A673 (cell line): ENCODE measurements at regions not wholly inside any gene's neighbourhood (a gene's known extent, or its start where the extent isn't known, plus 50 kb on each side); places are given as distances from the start of the nearest gene placed in this dataset.
"Not testable (repeated sequence)": the region's sequence is repeated elsewhere in the genome, so short reads cannot be mapped to it uniquely, and the experiment has no call there.

Experiments used
- BruUV-seq: library from RNA; stranded (reverse); fragments of 400-500 nt; replicated peaks from 2 replicates; lab custom pipeline; 2021; lab: Mats Ljungman, UMichigan
- CTCF ChIA-PET: fragments of 300-600 bp; sonication (Branson Sonifier 250); formaldehyde crosslinking; loops from one replicate; lab custom pipeline; 2022; ENCODE audit warnings: antibody characterized with exemption; lab: Charles Lee
- POLR2A ChIA-PET: fragments of 300-600 bp; sonication (Branson Sonifier 250); formaldehyde crosslinking; loops from one replicate; lab custom pipeline; 2022; ENCODE audit warnings: antibody characterized with exemption; ENCODE audit not compliant: low non-redundant PET; lab: Charles Lee
- DNase-seq: peaks from one replicate; pipeline ENCODE4 v3.0.0-alpha.2; 2015; ENCODE audit warnings: low spot score
- H3K27ac ChIP-seq: fragments of 200-600 bp; sonication (generic); 2 replicates; pipeline ENCODE4 v1.5.1; 2016; ENCODE audit warnings: mixed run types, low read depth, mild to moderate bottlenecking, mixed read lengths, antibody characterized with exemption, low read length; ENCODE audit not compliant: poor library complexity, severe bottlenecking
- H3K27me3 ChIP-seq: fragments of 200-600 bp; sonication (generic); replicated peaks from 2 replicates; pipeline ENCODE4 v1.6.1; 2017; ENCODE audit warnings: mixed run types, low read depth, mild to moderate bottlenecking, mixed read lengths, antibody characterized with exemption, low read length; ENCODE audit not compliant: insufficient read depth, poor library complexity
- H3K36me3 ChIP-seq: fragments of 200-600 bp; sonication (generic); 2 replicates; pipeline ENCODE4 v1.6.1; 2016; ENCODE audit warnings: mixed run types, mild to moderate bottlenecking, mixed read lengths, antibody characterized with exemption, low read length; ENCODE audit not compliant: insufficient read depth, poor library complexity, severe bottlenecking
- H3K4me1 ChIP-seq: fragments of 200-600 bp; sonication (generic); 2 replicates; pipeline ENCODE4 v1.6.1; 2017; ENCODE audit warnings: mixed run types, mild to moderate bottlenecking, mixed read lengths, antibody characterized with exemption, low read length; ENCODE audit not compliant: insufficient read depth, poor library complexity, severe bottlenecking
- H3K4me3 ChIP-seq: fragments of 200-600 bp; sonication (generic); 2 replicates; pipeline ENCODE4 v1.5.1; 2016; ENCODE audit warnings: low read depth, mixed run types, mild to moderate bottlenecking, mixed read lengths, low read length; ENCODE audit not compliant: poor library complexity, severe bottlenecking
- H3K9me3 ChIP-seq: fragments of 200-600 bp; sonication (generic); 2 replicates; pipeline ENCODE4 v1.6.1; 2016; ENCODE audit warnings: mixed run types, low read depth, mild to moderate bottlenecking, mixed read lengths, antibody characterized with exemption, low read length; ENCODE audit not compliant: poor library complexity, severe bottlenecking
- EZH2 ChIP-seq: fragments of 200-600 bp; sonication (generic); IDR thresholded peaks from 2 replicates; pipeline ENCODE4 v1.6.1; 2017; ENCODE audit warnings: borderline replicate concordance, low read depth, mild to moderate bottlenecking, mixed read lengths, antibody characterized with exemption, low read length; ENCODE audit not compliant: poor library complexity, severe bottlenecking
- intact Hi-C: fragments of 100-400 bp; cut with micrococcal nuclease; formaldehyde crosslinking; loops from one replicate; pipeline ENCODE4 v1.10.0; 2022; ENCODE audit not compliant: unreplicated experiment
- TF ChIP-seq, protein P1 (sequence below): fragments of 300-800, 200-600 bp; sonication (generic); conservative IDR thresholded peaks from 2 replicates; pipeline ENCODE4 v1.5.1; 2017; ENCODE audit warnings: low read depth, mild to moderate bottlenecking, antibody characterized with exemption, low read length, moderate library complexity, mixed read lengths

GRCh38 chr16:29204806-29205135 is 201.7 kb downstream of the NPIPB11 start:
- no TSS peak for BruUV-seq
- DNase-seq, result no peak
- intact Hi-C loops, result no loop called here
- Histone ChIP-seq H3K27ac (no peak overlapping the region), H3K4me3 (no peak overlapping the region), H3K36me3 (no peaks in the 10 kb centered on the region), H3K9me3 (no peaks in the 10 kb centered on the region), H3K4me1 (peaks cover 13% of the 10 kb centered on the region), H3K27me3 (no peaks in the 10 kb centered on the region)
- ChIA-PET CTCF (no interaction called here), POLR2A (no interaction called here)
- TF ChIP-seq, protein P1, sequence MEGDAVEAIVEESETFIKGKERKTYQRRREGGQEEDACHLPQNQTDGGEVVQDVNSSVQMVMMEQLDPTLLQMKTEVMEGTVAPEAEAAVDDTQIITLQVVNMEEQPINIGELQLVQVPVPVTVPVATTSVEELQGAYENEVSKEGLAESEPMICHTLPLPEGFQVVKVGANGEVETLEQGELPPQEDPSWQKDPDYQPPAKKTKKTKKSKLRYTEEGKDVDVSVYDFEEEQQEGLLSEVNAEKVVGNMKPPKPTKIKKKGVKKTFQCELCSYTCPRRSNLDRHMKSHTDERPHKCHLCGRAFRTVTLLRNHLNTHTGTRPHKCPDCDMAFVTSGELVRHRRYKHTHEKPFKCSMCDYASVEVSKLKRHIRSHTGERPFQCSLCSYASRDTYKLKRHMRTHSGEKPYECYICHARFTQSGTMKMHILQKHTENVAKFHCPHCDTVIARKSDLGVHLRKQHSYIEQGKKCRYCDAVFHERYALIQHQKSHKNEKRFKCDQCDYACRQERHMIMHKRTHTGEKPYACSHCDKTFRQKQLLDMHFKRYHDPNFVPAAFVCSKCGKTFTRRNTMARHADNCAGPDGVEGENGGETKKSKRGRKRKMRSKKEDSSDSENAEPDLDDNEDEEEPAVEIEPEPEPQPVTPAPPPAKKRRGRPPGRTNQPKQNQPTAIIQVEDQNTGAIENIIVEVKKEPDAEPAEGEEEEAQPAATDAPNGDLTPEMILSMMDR, result no peak
- no peak for TF ChIP-seq EZH2

- POLR2A ChIA-PET, H3K27me3 ChIP-seq, DNase-seq, CTCF ChIA-PET, H3K27ac ChIP-seq, H3K9me3 ChIP-seq, BruUV-seq, intact Hi-C loops, H3K4me3 ChIP-seq, H3K36me3 ChIP-seq: not testable (repeated sequence)
- peaks cover 13% of the 10 kb centered on the region for H3K4me1 ChIP-seq
Observed at GRCh38 chr16:29203933-29204805, 202.3 kb downstream of the NPIPB11 start.

- H3K4me3 ChIP-seq, H3K36me3 ChIP-seq, BruUV-seq, intact Hi-C loops, POLR2A ChIA-PET, DNase-seq, H3K9me3 ChIP-seq, H3K27ac ChIP-seq, H3K27me3 ChIP-seq, CTCF ChIA-PET: not testable (repeated sequence)
- peaks cover 13% of the 10 kb centered on the region for H3K4me1 ChIP-seq
Observed at GRCh38 chr16:29203046-29203932, 203.2 kb downstream of the NPIPB11 start.

GRCh38 chr16:29202642-29203041 is 203.9 kb downstream of the NPIPB11 start:
- H3K27me3 ChIP-seq, H3K36me3 ChIP-seq, H3K9me3 ChIP-seq, CTCF ChIA-PET, H3K4me3 ChIP-seq, POLR2A ChIA-PET, BruUV-seq, intact Hi-C loops, H3K27ac ChIP-seq: not testable (repeated sequence)
- DNase-seq, result peak; percentile 25
- peaks cover 13% of the 10 kb centered on the region for H3K4me1 ChIP-seq

GRCh38 chr16:29202025-29202632 is 204.4 kb downstream of the NPIPB11 start:
- H3K4me1 ChIP-seq, result peaks cover 13% of the 10 kb centered on the region
- H3K4me3 ChIP-seq, H3K36me3 ChIP-seq, H3K27ac ChIP-seq, H3K27me3 ChIP-seq, H3K9me3 ChIP-seq, CTCF ChIA-PET, BruUV-seq, intact Hi-C loops, DNase-seq, POLR2A ChIA-PET: not testable (repeated sequence)

DNA sequence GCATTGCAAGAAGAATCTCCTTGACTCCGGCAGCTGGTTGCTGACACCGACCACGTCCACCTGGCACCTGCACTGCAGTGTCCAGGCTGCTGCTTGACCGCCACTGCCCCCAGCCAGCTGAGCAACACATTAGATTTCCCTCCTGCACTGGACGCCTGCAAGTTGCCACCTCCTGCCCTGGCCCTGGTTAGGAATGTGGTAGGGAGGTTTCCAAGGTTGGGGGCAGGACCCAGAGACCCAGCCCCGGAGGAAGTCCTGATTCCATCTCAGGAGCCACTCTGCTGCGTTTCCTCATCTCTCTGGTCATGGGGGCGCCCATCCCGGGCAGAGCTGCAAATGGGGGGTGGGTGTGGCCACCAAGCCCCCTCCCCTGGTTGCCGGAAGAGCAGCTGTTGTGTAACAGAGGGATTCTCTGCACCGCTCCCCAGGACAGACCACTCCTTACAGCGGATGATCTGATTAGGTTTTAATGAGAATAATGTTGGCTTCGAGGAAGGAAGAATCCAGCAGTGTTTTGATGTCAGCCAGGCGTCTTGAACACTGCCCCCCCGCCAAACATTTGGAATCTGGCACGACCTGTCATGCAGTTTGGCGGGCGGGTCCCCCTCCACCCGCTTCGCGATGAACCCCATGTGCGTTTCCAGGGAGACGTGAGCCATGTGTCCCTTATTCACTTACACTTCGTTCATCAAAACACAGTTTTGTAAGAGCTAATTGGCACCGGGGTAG is 205.1 kb downstream of the NPIPB11 start:
- H3K36me3 ChIP-seq, H3K27me3 ChIP-seq, POLR2A ChIA-PET, intact Hi-C loops, BruUV-seq, H3K27ac ChIP-seq, H3K4me3 ChIP-seq, H3K9me3 ChIP-seq, CTCF ChIA-PET: not testable (repeated sequence)
- H3K4me1 ChIP-seq, result peaks cover 13% of the 10 kb centered on the region
- peak; percentile 15 for DNase-seq
